HG03025 (cell line): ENCODE measurements at regions not wholly inside any gene's neighbourhood (a gene's known extent, or its start where the extent isn't known, plus 50 kb on each side); places are given as distances from the start of the nearest gene placed in this dataset.

Experiments
- ATAC-seq: cut with Tn5 transposase; IDR thresholded peaks from one replicate; pipeline ENCODE4 v1.9.1; 2021; ENCODE audit warnings: mild to moderate bottlenecking, moderate library complexity; ENCODE audit not compliant: unreplicated experiment, low FRiP score

- no peak for ATAC-seq
Observed at GRCh38 chr15:62752657-62753517, 289.7 kb upstream of the TPM1 start.

DNA sequence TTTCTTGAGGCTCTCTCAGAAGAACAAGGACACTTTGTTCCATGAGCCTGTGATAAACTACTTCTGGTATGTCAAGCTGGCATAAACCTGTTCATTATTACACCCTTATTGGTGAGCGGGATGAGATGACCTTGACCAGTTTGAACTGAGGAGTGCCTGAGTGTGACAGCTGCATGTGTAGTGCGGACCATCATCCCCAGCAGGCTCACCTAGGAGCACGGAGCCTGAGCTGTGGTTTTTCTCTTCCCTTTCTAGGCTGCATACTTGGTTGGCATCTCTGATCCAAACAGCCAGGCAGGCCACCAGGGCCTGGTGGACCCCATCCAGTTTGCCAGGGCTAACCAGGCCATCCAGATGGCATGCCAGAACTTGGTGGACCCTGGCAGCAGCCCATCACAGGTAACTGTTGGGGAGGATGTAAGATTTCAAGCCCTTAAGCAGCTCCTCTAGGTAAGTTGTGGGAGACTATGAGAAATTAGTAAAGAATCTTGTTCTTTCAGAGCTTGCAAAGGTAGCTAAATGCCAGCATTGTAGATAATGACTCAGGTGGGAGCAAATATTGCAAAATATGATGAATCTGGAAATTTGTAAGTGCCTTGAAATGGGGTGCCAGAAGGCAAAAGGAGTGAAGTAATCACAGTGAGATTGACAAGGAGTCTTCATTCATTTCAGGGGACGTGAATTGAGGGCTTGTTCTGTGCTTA is 288.9 kb upstream of the TPM1 start:
- ATAC-seq = no peak

DNA sequence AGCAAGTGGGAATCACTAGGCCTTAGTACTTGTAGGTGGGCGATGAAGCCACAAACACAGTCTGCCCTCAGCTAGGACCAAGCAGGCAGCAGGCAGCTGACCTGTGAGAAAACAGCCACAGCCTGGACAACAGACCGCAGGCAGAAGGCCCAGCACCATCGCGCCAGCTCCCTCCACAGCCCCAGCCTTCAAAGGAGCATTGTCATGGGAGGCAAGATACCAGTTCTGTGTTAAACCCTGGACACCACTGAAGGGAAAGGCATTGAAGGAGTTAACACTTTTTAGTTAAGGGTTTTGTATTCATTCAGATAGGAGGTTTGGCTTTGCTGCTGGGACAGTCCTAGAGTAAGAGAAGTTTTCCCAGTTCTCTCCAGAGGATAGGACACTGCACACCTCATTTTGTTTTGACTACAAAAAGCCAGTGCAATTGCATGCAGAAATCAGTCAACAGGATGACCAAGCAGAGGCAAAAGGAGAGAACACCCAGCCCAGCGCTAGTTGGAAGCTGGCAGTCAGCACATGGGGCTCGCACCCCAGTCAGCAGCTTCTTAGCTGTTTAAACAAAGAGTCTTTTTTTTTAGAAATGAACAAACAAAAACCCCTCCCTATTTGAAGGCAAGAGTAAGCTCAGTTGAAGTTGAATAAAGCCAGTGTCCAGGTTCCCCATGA is 286.1 kb upstream of the TPM1 start:
- ATAC-seq = no peak

DNA sequence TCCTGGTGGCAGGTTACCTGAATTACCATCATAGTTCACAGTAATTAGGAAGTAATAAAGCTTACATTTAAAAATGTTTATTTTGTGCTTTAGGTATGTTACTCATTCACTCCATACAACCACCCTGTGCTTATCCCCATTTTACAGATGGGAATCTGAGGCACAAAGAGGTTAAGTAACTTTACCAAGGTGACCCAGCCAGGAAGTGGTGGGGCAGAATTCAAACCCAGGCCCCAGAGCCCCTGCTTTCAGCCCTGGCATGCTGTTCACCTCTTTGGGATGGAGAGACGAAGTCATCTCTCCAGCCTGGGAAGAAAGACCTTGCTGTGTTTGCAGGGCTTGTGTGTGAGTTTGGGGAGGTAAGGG is 285.6 kb upstream of the TPM1 start:
- ATAC-seq = no peak

GRCh38 chr15:62757535-62757934 is 285.0 kb upstream of the TPM1 start:
- ATAC-seq = no peak

GRCh38 chr15:62758126-62758951 is 284.2 kb upstream of the TPM1 start:
- ATAC-seq = no peak

GRCh38 chr15:62758952-62759349 is 283.6 kb upstream of the TPM1 start:
- ATAC-seq = no peak

- ATAC-seq = no peak
Observed at GRCh38 chr15:62760538-62760937, 282.0 kb upstream of the TPM1 start.

DNA sequence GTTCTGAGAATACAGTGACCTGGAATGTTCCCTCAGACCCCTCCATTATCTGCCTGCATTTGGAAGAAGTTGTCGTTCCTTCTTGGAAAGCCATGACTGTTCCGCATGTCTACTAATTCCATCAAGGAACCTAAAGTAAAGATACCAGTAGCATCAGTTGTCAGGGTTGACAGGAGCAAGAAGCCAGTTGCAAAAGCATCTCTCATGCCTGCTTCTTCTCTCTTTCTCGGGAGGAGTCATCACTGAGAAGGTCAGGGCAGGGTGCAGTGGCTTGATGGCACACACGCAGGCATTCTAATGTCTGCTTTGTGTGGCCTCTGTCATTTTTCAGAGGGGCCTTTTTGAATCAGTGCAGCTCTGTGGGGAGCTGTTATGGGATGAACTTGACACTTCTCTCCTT is 276.6 kb upstream of the TPM1 start:
- ATAC-seq = no peak

DNA sequence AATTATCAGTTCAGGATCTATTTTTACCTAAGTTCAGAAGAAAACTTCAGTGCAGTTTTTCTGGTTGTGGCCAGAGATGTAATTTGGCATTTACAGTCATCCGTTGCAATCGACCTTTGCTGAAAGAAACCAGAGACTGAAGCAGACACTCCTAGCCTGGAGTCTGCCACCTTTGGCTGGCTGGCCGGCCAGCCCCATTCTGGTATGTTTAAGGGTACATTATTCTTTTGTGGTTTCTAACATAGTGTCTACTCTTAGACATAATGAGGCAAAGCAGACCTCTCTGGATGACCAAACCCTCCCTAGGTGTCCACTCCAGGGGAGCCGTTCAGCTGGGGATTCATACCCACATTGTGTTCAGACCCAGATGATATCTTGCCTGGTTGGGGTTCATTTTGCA is 275.9 kb upstream of the TPM1 start:
- ATAC-seq = no peak

GRCh38 chr15:62769604-62770003 is 272.9 kb upstream of the TPM1 start:
- ATAC-seq = no peak

GRCh38 chr15:62770111-62770660 is 272.4 kb upstream of the TPM1 start:
- ATAC-seq = no peak

DNA sequence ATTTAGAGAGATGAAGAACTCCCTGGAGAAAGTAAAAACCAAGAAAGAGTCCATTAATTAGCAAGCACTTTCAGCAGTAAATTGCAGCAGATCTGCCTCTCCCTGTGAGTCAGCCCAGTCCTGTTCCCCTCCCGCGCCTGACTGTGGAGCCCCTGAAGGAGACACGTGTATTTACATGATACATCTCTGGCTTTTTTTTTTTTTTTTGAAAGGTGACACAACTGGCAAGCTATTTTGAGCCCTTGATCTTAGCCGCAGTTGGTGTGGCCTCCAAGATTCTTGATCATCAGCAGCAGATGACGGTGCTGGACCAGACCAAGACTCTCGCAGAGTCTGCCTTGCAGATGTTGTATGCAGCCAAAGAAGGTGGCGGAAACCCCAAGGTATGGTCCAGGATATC is 271.8 kb upstream of the TPM1 start:
- no peak for ATAC-seq

- ATAC-seq = no peak
Observed at GRCh38 chr15:62771234-62771633, 271.3 kb upstream of the TPM1 start.

- ATAC-seq = no peak
Observed at GRCh38 chr15:62773369-62774165, 269.0 kb upstream of the TPM1 start.

GRCh38 chr15:62775932-62776331 is 266.6 kb upstream of the TPM1 start:
- ATAC-seq = no peak

GRCh38 chr15:62777671-62778070 is 264.9 kb upstream of the TPM1 start:
- ATAC-seq = no peak

GRCh38 chr15:62779036-62779770 is 263.3 kb upstream of the TPM1 start:
- ATAC-seq = no peak

DNA sequence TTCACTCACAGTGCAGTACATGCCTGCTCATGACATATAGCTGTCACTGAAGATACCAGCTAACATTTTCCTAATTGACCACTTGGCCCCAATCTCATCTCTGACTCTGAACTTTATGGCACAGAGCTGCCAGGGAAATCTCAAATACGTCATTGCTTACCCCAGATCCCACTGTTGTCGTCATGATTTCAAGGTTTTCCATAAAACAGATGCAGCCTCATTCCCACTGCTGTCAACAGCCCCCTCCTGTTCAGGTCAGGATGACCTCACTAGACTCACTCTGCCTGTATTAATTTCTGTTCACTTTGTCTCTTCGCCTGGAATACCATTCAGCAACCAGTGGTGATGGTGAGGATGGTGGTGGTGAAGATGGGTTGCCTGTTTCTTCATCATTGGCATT is 262.6 kb upstream of the TPM1 start:
- ATAC-seq = no peak
